WERI-Rb-1 (cell line): ENCODE measurements at regions not wholly inside any gene's neighbourhood (a gene's known extent, or its start where the extent isn't known, plus 50 kb on each side); places are given as distances from the start of the nearest gene placed in this dataset.

Experiments used
- DNase-seq: peaks from one replicate; pipeline ENCODE4 v3.0.0-alpha.2; 2020
- H3K27ac ChIP-seq: fragments of 250-450 bp; sonication (Bioruptor Pico); 2 replicates; pipeline ENCODE4 v1.5.1; 2020; ENCODE audit warnings: mild to moderate bottlenecking, moderate library complexity
- H3K27me3 ChIP-seq: fragments of 250-450 bp; sonication (Bioruptor Pico); 2 replicates; pipeline ENCODE4 v1.5.1; 2021; ENCODE audit warnings: mild to moderate bottlenecking, low read depth, moderate library complexity; ENCODE audit not compliant: insufficient read depth, severe bottlenecking
- H3K36me3 ChIP-seq: fragments of 250-450 bp; sonication (Bioruptor Pico); 2 replicates; pipeline ENCODE4 v1.5.1; 2020; ENCODE audit warnings: mild to moderate bottlenecking, moderate library complexity
- H3K4me3 ChIP-seq: 2 replicates; pipeline ENCODE4 v1.5.1; 2011; ENCODE audit warnings: low read depth, mild to moderate bottlenecking, control low read depth, low read length
- H3K9me3 ChIP-seq: fragments of 250-450 bp; sonication (Bioruptor Pico); 2 replicates; pipeline ENCODE4 v1.5.1; 2021; ENCODE audit warnings: mild to moderate bottlenecking, moderate library complexity; ENCODE audit not compliant: severe bottlenecking
- CTCF ChIP-seq: IDR thresholded peaks from 2 replicates; pipeline ENCODE4 v1.5.1; 2011; ENCODE audit warnings: low read depth, mild to moderate bottlenecking, control low read depth, inconsistent platforms, low read length

GRCh38 chr12:77351860-77352259 lies 286.5 kb upstream of the E2F7 start:
- Histone ChIP-seq H3K27me3 (no peaks in the 10 kb centered on the region), H3K36me3 (no peaks in the 10 kb centered on the region), H3K4me3 (no peak overlapping the region), H3K27ac (no peak overlapping the region), H3K9me3 (no peaks in the 10 kb centered on the region)
- no peak for DNase-seq
- no peak for TF ChIP-seq CTCF

GRCh38 chr12:77349689-77350370 lies 284.5 kb upstream of the E2F7 start:
- Histone ChIP-seq H3K36me3 (no peaks in the 10 kb centered on the region), H3K9me3 (no peaks in the 10 kb centered on the region), H3K27me3 (no peaks in the 10 kb centered on the region), H3K4me3 (no peak overlapping the region), H3K27ac (no peak overlapping the region)
- TF ChIP-seq CTCF: no peak
- DNase-seq: no peak

GRCh38 chr12:77347017-77347416 lies 281.6 kb upstream of the E2F7 start:
- Histone ChIP-seq H3K36me3 (no peaks in the 10 kb centered on the region), H3K27me3 (no peaks in the 10 kb centered on the region), H3K4me3 (no peak overlapping the region), H3K27ac (no peak overlapping the region), H3K9me3 (no peaks in the 10 kb centered on the region)
- no peak for DNase-seq
- no peak for TF ChIP-seq CTCF

- DNase-seq: no peak
- H3K27me3 ChIP-seq: no peaks in the 10 kb centered on the region
- no peaks in the 10 kb centered on the region for H3K9me3 ChIP-seq
- H3K36me3 ChIP-seq: no peaks in the 10 kb centered on the region
- TF ChIP-seq CTCF: no peak
- H3K4me3 ChIP-seq: no peak overlapping the region
- no peak overlapping the region for H3K27ac ChIP-seq
These were observed 280.0 kb upstream of the E2F7 start for GRCh38 chr12:77345336-77345735.

- H3K27ac ChIP-seq: no peak overlapping the region
- no peak for DNase-seq
- no peak overlapping the region for H3K4me3 ChIP-seq
- no peaks in the 10 kb centered on the region for H3K36me3 ChIP-seq
- no peaks in the 10 kb centered on the region for H3K9me3 ChIP-seq
- no peaks in the 10 kb centered on the region for H3K27me3 ChIP-seq
- TF ChIP-seq CTCF: no peak
These were observed 279.3 kb upstream of the E2F7 start for GRCh38 chr12:77344651-77345050.

- TF ChIP-seq CTCF: no peak
- no peak for DNase-seq
- no peak overlapping the region for H3K27ac ChIP-seq
- no peaks in the 10 kb centered on the region for H3K36me3 ChIP-seq
- no peaks in the 10 kb centered on the region for H3K9me3 ChIP-seq
- no peak overlapping the region for H3K4me3 ChIP-seq
- no peaks in the 10 kb centered on the region for H3K27me3 ChIP-seq
These were observed 277.9 kb upstream of the E2F7 start for GRCh38 chr12:77343291-77343690.
